ENCODE measurements at regions not wholly inside any gene's neighbourhood (a gene's known extent, or its start where the extent isn't known, plus 50 kb on each side); places are given as distances from the start of the nearest gene placed in this dataset.

DNA sequence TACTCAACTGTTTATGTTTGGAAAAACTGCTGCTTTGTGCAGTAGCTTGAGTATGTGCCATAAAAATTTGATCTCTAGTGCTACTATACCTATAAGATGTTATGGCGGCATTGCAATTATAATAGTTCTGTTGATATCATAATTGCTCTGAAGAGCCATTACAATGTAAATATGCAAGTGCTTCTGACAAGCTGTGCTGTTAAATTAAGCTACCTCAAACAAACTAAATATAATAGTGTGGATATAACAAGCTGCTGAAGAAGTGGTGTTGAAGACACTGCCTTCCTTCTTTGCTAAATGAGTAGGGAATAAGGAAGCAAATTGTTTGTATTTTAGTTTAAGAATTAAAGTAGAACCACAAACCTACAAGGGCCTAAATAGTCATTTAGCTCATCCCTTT is 301.0 kb upstream of the MIS18BP1 start:
- TF ChIP-seq, protein P1, sequence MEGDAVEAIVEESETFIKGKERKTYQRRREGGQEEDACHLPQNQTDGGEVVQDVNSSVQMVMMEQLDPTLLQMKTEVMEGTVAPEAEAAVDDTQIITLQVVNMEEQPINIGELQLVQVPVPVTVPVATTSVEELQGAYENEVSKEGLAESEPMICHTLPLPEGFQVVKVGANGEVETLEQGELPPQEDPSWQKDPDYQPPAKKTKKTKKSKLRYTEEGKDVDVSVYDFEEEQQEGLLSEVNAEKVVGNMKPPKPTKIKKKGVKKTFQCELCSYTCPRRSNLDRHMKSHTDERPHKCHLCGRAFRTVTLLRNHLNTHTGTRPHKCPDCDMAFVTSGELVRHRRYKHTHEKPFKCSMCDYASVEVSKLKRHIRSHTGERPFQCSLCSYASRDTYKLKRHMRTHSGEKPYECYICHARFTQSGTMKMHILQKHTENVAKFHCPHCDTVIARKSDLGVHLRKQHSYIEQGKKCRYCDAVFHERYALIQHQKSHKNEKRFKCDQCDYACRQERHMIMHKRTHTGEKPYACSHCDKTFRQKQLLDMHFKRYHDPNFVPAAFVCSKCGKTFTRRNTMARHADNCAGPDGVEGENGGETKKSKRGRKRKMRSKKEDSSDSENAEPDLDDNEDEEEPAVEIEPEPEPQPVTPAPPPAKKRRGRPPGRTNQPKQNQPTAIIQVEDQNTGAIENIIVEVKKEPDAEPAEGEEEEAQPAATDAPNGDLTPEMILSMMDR (IDR thresholded peaks at IDR 0.05) = no peak
- TF ChIP-seq POLR2A (IDR thresholded peaks at IDR 0.05) (no peak), POLR2AphosphoS5 (IDR thresholded peaks at IDR 0.05) (no peak)
